ENCODE measurements at regions not wholly inside any gene's neighbourhood (a gene's known extent, or its start where the extent isn't known, plus 50 kb on each side); places are given as distances from the start of the nearest gene placed in this dataset.

DNA sequence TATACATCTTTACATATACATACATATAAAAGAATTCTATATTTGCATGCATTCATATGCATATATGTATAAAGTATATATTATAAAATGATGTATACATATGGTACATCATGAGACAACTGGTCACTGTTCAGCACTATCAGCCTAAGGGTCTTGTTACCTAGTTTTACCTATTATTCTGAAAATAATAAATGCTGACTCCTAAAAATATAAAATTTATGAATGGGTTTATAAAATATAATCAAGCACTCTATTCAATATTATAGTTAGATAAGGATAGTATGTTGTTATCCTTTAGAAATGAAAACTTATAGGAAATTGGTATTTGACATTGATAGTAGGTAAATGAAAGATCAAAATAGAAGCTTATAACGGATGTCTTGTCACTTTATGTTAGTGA lies 324.2 kb downstream of the GBA3 start:
- Mint-ChIP-seq H3K27me3 (no peaks in the 10 kb centered on the region), H3K4me1 (ENCODE audit: low read depth) (no peaks in the 10 kb centered on the region), H3K27ac (no peak overlapping the region), H3K4me3 (no peak overlapping the region), H3K9me3 (no peaks in the 10 kb centered on the region), H3K36me3 (ENCODE audit: low read depth) (no peaks in the 10 kb centered on the region)

DNA sequence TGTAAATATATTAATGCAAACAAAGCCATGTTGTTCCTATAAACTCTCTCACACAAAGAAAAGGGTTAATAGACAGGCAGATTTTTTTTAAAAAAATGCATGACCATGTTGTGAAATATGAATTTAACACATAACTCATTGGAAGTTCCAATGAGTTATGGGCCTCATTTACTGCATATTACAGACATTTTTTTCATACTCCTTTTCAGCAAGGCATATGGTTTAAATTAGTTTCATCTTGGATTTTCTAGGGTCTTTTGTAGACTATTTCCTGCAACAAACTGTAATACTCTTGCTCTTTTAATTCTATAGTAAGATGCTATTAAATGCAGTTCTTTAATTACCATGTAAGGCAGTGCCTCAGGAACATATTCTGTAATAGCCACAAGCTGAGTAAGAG lies 323.1 kb downstream of the GBA3 start:
- Mint-ChIP-seq H3K27ac (no peak overlapping the region), H3K27me3 (no peaks in the 10 kb centered on the region), H3K36me3 (ENCODE audit: low read depth) (no peaks in the 10 kb centered on the region), H3K9me3 (no peaks in the 10 kb centered on the region), H3K4me1 (ENCODE audit: low read depth) (no peaks in the 10 kb centered on the region), H3K4me3 (no peak overlapping the region)

- no peaks in the 10 kb centered on the region for H3K9me3 Mint-ChIP-seq
- H3K27ac Mint-ChIP-seq, result no peak overlapping the region
- H3K27me3 Mint-ChIP-seq, result no peaks in the 10 kb centered on the region
- H3K36me3 Mint-ChIP-seq (ENCODE audit: low read depth), result no peaks in the 10 kb centered on the region
- no peaks in the 10 kb centered on the region for H3K4me1 Mint-ChIP-seq (ENCODE audit: low read depth)
- no peak overlapping the region for H3K4me3 Mint-ChIP-seq
Observed at GRCh38 chr4:23009093-23009492, 316.4 kb downstream of the GBA3 start.

DNA sequence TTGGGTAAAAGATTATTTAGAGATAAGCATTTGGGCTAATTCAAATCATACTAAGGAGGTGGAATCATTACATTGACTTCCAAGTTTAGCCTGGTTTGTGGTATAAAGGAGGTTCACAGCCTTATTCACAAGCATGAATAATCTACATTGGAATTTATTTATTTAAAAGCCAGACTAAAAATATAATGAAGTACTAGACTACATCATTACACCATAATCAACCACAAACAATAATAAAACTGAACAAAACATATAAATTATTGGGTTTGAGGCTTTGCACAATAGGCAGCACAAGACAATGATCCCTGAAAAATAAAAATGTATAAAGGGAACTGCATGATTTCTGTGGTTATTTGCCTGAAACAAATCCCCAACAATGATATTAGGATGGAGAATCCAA lies 314.0 kb downstream of the GBA3 start:
- no peaks in the 10 kb centered on the region for H3K4me1 Mint-ChIP-seq (ENCODE audit: low read depth)
- H3K27me3 Mint-ChIP-seq, result no peaks in the 10 kb centered on the region
- H3K27ac Mint-ChIP-seq, result no peak overlapping the region
- no peak overlapping the region for H3K4me3 Mint-ChIP-seq
- H3K36me3 Mint-ChIP-seq (ENCODE audit: low read depth), result no peaks in the 10 kb centered on the region
- H3K9me3 Mint-ChIP-seq, result no peaks in the 10 kb centered on the region

GRCh38 chr4:23005691-23006090 lies 313.0 kb downstream of the GBA3 start:
- Mint-ChIP-seq H3K9me3 (no peaks in the 10 kb centered on the region), H3K27me3 (no peaks in the 10 kb centered on the region), H3K4me1 (ENCODE audit: low read depth) (no peaks in the 10 kb centered on the region), H3K36me3 (ENCODE audit: low read depth) (no peaks in the 10 kb centered on the region), H3K4me3 (no peak overlapping the region), H3K27ac (no peak overlapping the region)

- H3K27ac Mint-ChIP-seq, result no peak overlapping the region
Observed at GRCh38 chr4:23001478-23001877, 308.7 kb downstream of the GBA3 start.

DNA sequence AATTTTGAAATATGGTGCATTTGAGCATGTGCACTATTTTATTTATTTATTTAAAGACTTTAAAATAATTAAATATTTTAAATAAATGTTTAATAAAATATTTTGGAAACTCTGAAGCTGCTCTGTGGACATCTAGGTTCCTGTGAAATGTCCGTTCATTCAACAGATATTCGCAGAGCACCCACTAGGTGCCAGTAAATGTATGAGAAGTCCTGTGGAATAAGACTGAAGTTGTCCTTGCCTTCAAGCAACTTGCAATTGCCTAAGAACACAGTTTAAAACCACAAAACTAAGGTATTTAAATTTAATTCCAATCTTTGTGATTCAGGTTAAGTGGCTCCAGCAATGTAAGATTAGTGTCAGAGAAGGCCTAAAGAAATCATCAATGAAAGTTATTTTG lies 306.7 kb downstream of the GBA3 start:
- Mint-ChIP-seq H3K9me3 (peaks cover 8% of the 10 kb centered on the region), H3K4me1 (ENCODE audit: low read depth) (no peaks in the 10 kb centered on the region), H3K27ac (no peak overlapping the region), H3K36me3 (ENCODE audit: low read depth) (no peaks in the 10 kb centered on the region), H3K27me3 (no peaks in the 10 kb centered on the region), H3K4me3 (no peak overlapping the region)

More at GRCh38 chr4:23001478-23001877, 308.7 kb downstream of the GBA3 start:
- Mint-ChIP-seq H3K36me3 (ENCODE audit: low read depth) (no peaks in the 10 kb centered on the region), H3K4me1 (ENCODE audit: low read depth) (no peaks in the 10 kb centered on the region), H3K9me3 (peaks cover 8% of the 10 kb centered on the region), H3K27me3 (no peaks in the 10 kb centered on the region), H3K4me3 (no peak overlapping the region)

- no peak overlapping the region for H3K4me3 Mint-ChIP-seq
- H3K4me1 Mint-ChIP-seq (ENCODE audit: low read depth), result no peaks in the 10 kb centered on the region
- H3K27me3 Mint-ChIP-seq, result no peaks in the 10 kb centered on the region
- H3K36me3 Mint-ChIP-seq (ENCODE audit: low read depth), result no peaks in the 10 kb centered on the region
- H3K27ac Mint-ChIP-seq, result no peak overlapping the region
- H3K9me3 Mint-ChIP-seq, result peaks cover 8% of the 10 kb centered on the region
Observed at GRCh38 chr4:22997358-22998224, 304.9 kb downstream of the GBA3 start.

- H3K27me3 Mint-ChIP-seq, result no peaks in the 10 kb centered on the region
- peaks cover 4% of the 10 kb centered on the region for H3K9me3 Mint-ChIP-seq
- H3K36me3 Mint-ChIP-seq (ENCODE audit: low read depth), result no peaks in the 10 kb centered on the region
- no peak overlapping the region for H3K27ac Mint-ChIP-seq
- no peaks in the 10 kb centered on the region for H3K4me1 Mint-ChIP-seq (ENCODE audit: low read depth)
- H3K4me3 Mint-ChIP-seq, result no peak overlapping the region
Observed at GRCh38 chr4:22991576-22991975, 298.8 kb downstream of the GBA3 start.

DNA sequence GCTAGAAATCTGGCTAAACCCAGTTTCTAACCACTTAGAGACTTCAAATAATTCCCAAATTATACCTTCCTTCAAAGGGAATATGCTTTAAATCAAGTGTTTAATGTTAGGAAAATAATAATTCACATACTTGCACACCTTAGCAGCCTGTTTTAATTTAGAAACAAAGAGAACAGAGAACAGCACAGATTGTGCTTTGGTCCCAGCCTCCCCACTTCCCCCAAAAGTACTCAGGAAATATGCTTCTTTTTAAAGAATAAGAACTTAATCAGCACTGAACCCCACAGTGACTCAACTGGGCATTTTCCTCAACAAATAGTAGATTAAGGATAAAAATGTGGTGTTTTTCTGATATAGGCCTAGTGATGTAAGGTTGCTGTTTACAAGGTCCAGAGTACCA lies 295.8 kb downstream of the GBA3 start:
- Mint-ChIP-seq H3K4me1 (ENCODE audit: low read depth) (no peaks in the 10 kb centered on the region), H3K27me3 (no peaks in the 10 kb centered on the region), H3K4me3 (no peak overlapping the region), H3K9me3 (peaks cover 9% of the 10 kb centered on the region), H3K36me3 (ENCODE audit: low read depth) (no peaks in the 10 kb centered on the region), H3K27ac (no peak overlapping the region)

- Mint-ChIP-seq H3K27me3 (no peaks in the 10 kb centered on the region), H3K4me1 (ENCODE audit: low read depth) (no peaks in the 10 kb centered on the region), H3K4me3 (no peak overlapping the region), H3K9me3 (peaks cover 9% of the 10 kb centered on the region), H3K36me3 (ENCODE audit: low read depth) (no peaks in the 10 kb centered on the region), H3K27ac (no peak overlapping the region)
Observed at GRCh38 chr4:22987870-22988269, 295.1 kb downstream of the GBA3 start.

DNA sequence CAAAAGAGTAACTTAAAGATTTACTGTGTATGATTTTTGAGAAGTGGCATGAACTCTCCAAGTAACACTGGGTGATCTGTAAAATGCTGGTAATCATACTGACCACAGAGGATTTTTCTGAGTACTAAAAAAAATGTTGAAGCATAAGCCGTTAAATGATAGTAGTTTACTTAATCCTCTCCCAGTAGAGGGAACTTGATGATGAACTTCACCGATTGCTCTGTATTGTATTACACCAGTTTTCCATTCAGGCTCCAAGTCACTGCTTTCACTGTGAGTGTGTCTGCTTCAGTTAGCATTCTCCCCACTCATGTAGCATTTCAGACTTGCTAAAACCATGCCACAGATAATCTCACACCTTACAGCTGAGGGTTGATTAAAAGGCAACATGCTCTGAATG lies 294.1 kb downstream of the GBA3 start:
- Mint-ChIP-seq H3K27ac (no peak overlapping the region), H3K27me3 (no peaks in the 10 kb centered on the region), H3K4me1 (ENCODE audit: low read depth) (no peaks in the 10 kb centered on the region), H3K9me3 (peaks cover 14% of the 10 kb centered on the region), H3K36me3 (ENCODE audit: low read depth) (no peaks in the 10 kb centered on the region), H3K4me3 (no peak overlapping the region)

DNA sequence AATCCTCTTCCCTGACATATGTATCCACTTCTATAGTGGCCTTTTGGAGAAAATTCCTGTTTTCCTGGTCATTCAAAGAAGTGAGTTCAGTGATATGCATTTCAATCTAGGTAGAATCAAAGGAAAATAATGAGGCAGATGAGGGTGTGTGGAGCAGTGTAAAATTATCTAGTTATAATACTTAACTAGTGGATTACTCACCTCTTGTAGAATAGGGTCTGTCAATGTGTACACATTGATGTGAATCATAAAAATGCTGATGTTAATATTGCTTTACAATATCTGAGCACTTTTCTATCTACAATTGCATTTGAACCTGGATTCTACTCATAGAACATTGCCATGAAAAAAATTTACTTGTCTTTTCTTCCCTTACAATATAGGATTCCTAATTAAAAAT lies 293.5 kb downstream of the GBA3 start:
- H3K4me1 Mint-ChIP-seq (ENCODE audit: low read depth), result no peaks in the 10 kb centered on the region
- no peaks in the 10 kb centered on the region for H3K36me3 Mint-ChIP-seq (ENCODE audit: low read depth)
- H3K27me3 Mint-ChIP-seq, result no peaks in the 10 kb centered on the region
- H3K4me3 Mint-ChIP-seq, result no peak overlapping the region
- H3K27ac Mint-ChIP-seq, result no peak overlapping the region
- peaks cover 14% of the 10 kb centered on the region for H3K9me3 Mint-ChIP-seq

GRCh38 chr4:22984390-22984789 lies 291.7 kb downstream of the GBA3 start:
- Mint-ChIP-seq H3K36me3 (ENCODE audit: low read depth) (no peaks in the 10 kb centered on the region), H3K27ac (no peak overlapping the region), H3K27me3 (no peaks in the 10 kb centered on the region), H3K9me3 (peaks cover 15% of the 10 kb centered on the region), H3K4me3 (no peak overlapping the region), H3K4me1 (ENCODE audit: low read depth) (no peaks in the 10 kb centered on the region)

GRCh38 chr4:22978656-22979055 lies 285.9 kb downstream of the GBA3 start:
- Mint-ChIP-seq H3K27me3 (no peaks in the 10 kb centered on the region), H3K4me3 (no peak overlapping the region), H3K27ac (no peak overlapping the region)

GRCh38 chr4:22970665-22971064 lies 277.9 kb downstream of the GBA3 start:
- Mint-ChIP-seq H3K9me3 (peaks cover 11% of the 10 kb centered on the region), H3K27me3 (no peaks in the 10 kb centered on the region), H3K4me3 (no peak overlapping the region), H3K27ac (no peak overlapping the region), H3K4me1 (ENCODE audit: low read depth) (no peaks in the 10 kb centered on the region), H3K36me3 (ENCODE audit: low read depth) (no peaks in the 10 kb centered on the region)

More at GRCh38 chr4:22978656-22979055, 285.9 kb downstream of the GBA3 start:
- Mint-ChIP-seq H3K4me1 (ENCODE audit: low read depth) (no peaks in the 10 kb centered on the region), H3K36me3 (ENCODE audit: low read depth) (no peaks in the 10 kb centered on the region), H3K9me3 (peaks cover 12% of the 10 kb centered on the region)

All from stimulated activated naive CD8-positive, alpha-beta T cell treated with anti-CD3 and anti-CD28 coated beads, Interleukin-15, Interleukin-2, amounts not matched to agents 100 ng/mL and 50 ng/mL, for 24 hours (primary cell).